ENCODE measurements at regions not wholly inside any gene's neighbourhood (a gene's known extent, or its start where the extent isn't known, plus 50 kb on each side); places are given as distances from the start of the nearest gene placed in this dataset.
"Not testable (repeated sequence)": the region's sequence is repeated elsewhere in the genome, so short reads cannot be mapped to it uniquely, and the experiment has no call there.

- intact Hi-C loops (cut with DNase I) = no loop called here
- DNase-seq (ENCODE audit: low spot score) = no peak
Measured at GRCh38 chr6:137545073-137545472, 50.9 kb upstream of the OLIG3 start.

- DNase-seq (ENCODE audit: low spot score) = no peak
- intact Hi-C loops (cut with DNase I) = no loop called here
Measured at GRCh38 chr6:137547186-137547585, 53.0 kb upstream of the OLIG3 start.

GRCh38 chr6:137547601-137548000, 53.4 kb upstream of the OLIG3 start:
- intact Hi-C loops (cut with DNase I) = no loop called here
- no peak for DNase-seq (ENCODE audit: low spot score)

- DNase-seq (ENCODE audit: low spot score) = no peak
- intact Hi-C loops (cut with DNase I) = no loop called here
Measured at GRCh38 chr6:137549106-137549505, 54.9 kb upstream of the OLIG3 start.

GRCh38 chr6:137550535-137550934, 56.3 kb upstream of the OLIG3 start:
- intact Hi-C loops (cut with DNase I) = no loop called here
- DNase-seq (ENCODE audit: low spot score) = no peak

- no peak for DNase-seq (ENCODE audit: low spot score)
- intact Hi-C loops (cut with DNase I) = no loop called here
Measured at GRCh38 chr6:137552146-137552545, 58.0 kb upstream of the OLIG3 start.

GRCh38 chr6:137552809-137553208, 58.6 kb upstream of the OLIG3 start:
- intact Hi-C loops (cut with DNase I) = no loop called here
- no peak for DNase-seq (ENCODE audit: low spot score)

GRCh38 chr6:137559521-137560183, 65.5 kb upstream of the OLIG3 start:
- intact Hi-C loops (cut with DNase I); DNase-seq (ENCODE audit: low spot score): not testable (repeated sequence)

- no peak for DNase-seq (ENCODE audit: low spot score)
- intact Hi-C loops (cut with DNase I) = no loop called here
Measured at GRCh38 chr6:137560184-137560563, 66.0 kb upstream of the OLIG3 start.

GRCh38 chr6:137568067-137568466, 73.9 kb upstream of the OLIG3 start:
- intact Hi-C loops (cut with DNase I) = no loop called here
- DNase-seq (ENCODE audit: low spot score) = no peak

GRCh38 chr6:137570393-137570792, 76.2 kb upstream of the OLIG3 start:
- intact Hi-C loops (cut with DNase I) = no loop called here
- DNase-seq (ENCODE audit: low spot score) = no peak

GRCh38 chr6:137571854-137572253, 77.7 kb upstream of the OLIG3 start:
- no peak for DNase-seq (ENCODE audit: low spot score)
- intact Hi-C loops (cut with DNase I) = no loop called here

GRCh38 chr6:137573739-137574138, 79.5 kb upstream of the OLIG3 start:
- intact Hi-C loops (cut with DNase I) = no loop called here
- DNase-seq (ENCODE audit: low spot score) = no peak

- no peak for DNase-seq (ENCODE audit: low spot score)
- intact Hi-C loops (cut with DNase I) = no loop called here
Measured at GRCh38 chr6:137579612-137580011, 85.4 kb upstream of the OLIG3 start.

GRCh38 chr6:137581019-137581707, 87.0 kb upstream of the OLIG3 start:
- intact Hi-C loops (cut with DNase I) = no loop called here
- no peak for DNase-seq (ENCODE audit: low spot score)

- DNase-seq (ENCODE audit: low spot score); intact Hi-C loops (cut with DNase I): not testable (repeated sequence)
Measured at GRCh38 chr6:137583519-137583918, 89.3 kb upstream of the OLIG3 start.

GRCh38 chr6:137588472-137588871, 94.3 kb upstream of the OLIG3 start:
- intact Hi-C loops (cut with DNase I) = no loop called here
- DNase-seq (ENCODE audit: low spot score) = no peak

- intact Hi-C loops (cut with DNase I) = no loop called here
- no peak for DNase-seq (ENCODE audit: low spot score)
Measured at GRCh38 chr6:137589067-137589848, 95.1 kb upstream of the OLIG3 start.

- no peak for DNase-seq (ENCODE audit: low spot score)
- intact Hi-C loops (cut with DNase I) = no loop called here
Measured at GRCh38 chr6:137590684-137591083, 96.5 kb upstream of the OLIG3 start.

- no peak for DNase-seq (ENCODE audit: low spot score)
- intact Hi-C loops (cut with DNase I) = no loop called here
Measured at GRCh38 chr6:137601471-137601870, 107.3 kb upstream of the OLIG3 start.
